ENCODE measurements at regions not wholly inside any gene's neighbourhood (a gene's known extent, or its start where the extent isn't known, plus 50 kb on each side); places are given as distances from the start of the nearest gene placed in this dataset.

DNA sequence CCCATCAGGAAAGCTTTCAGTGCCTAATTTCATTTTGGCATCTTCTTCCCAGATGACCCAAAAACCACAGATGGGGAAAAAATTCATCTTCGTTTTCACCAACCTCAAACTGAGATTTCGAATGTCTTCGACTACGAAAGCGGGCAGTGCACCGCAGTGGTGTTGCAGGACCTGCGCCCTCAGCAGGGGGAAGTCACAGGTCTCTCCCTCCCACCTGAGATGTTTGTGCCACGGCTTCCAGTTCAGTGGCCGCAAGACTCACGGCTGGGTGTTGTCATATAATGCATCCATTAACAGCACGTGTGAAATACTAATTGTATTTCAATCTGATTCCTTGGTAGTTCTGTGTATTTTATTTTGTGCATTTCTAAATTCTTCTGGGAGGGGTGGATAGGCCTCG, 66.2 kb upstream of the SALL3 start:
- Histone ChIP-seq H3K9me3 (ENCODE audit: control insufficient read depth, low read length) (no peaks in the 10 kb centered on the region), H3K27ac (ENCODE audit: low read depth, low read length, severe bottlenecking) (no peak overlapping the region), H3K36me3 (ENCODE audit: control insufficient read depth, insufficient read depth, low read length) (no peaks in the 10 kb centered on the region), H3K4me3 (ENCODE audit: extremely low read depth, insufficient read depth, low read length, poor library complexity, severe bottlenecking) (no peak overlapping the region), H3K4me1 (ENCODE audit: control insufficient read depth, insufficient read depth, low read length, poor library complexity, severe bottlenecking) (no peaks in the 10 kb centered on the region)
- WGBS, 2 experiments (ENCODE audit: insufficient coverage in 2 of 2), result 88 to 92% methylated on average over 8 of the region's 12 CpGs

DNA sequence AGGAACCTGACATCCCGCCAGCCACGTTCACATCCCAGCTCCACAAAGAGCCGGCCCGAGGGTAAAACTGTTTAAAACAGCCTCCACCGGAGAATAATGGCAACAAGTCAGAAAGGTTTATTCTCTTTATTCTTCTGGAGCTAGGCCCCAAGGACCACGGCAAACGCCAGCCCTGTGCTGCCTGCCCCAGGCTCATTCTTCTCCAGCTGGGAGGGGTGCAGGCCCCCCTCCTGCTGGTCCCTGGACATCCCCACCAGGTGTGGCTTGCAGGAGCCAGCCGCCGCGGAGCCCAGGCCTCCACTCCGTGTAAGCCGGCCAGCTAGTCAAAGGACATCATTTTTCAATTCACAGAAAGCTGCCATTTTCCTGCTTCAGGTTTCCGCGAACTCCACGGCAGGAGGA, 65.8 kb upstream of the SALL3 start:
- 87 to 90% methylated on average over 12 to 14 of the region's 15 CpGs for WGBS, 2 experiments (ENCODE audit: insufficient coverage in 2 of 2)
- Histone ChIP-seq H3K4me1 (ENCODE audit: control insufficient read depth, insufficient read depth, low read length, poor library complexity, severe bottlenecking) (no peaks in the 10 kb centered on the region), H3K27ac (ENCODE audit: low read depth, low read length, severe bottlenecking) (no peak overlapping the region)

DNA sequence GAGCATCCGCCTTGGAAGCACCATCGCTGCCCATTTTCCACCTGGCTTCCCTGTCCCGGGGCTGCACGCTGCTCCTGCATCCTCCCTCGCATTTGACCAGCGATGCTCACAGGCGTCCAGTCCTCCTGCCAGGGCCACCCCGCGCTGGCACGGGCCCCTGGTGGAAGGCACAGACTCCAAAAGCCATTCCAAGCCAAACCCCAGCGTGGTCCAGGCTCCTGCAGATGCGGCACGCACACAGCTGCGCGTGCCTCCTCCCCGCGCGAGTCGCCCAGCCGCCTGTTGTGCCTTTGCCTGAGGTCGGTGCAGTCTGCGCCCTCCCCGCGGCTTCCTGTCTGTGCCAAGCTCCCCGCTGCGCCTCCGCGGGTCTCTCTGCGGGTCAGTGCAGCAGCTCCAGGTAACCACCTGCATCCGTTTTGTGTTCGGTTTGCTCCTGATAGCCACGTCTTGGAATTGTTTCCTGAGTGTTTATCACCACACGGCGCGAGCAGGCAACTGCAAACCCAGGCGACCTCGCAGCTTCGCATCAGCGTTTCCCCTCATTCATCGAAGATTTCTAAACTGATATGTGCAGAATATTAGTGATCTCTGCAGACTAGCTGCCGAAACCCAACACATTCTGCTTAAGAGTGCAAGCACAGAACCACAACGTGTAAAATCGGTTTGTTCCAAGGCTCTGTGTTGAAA, 65.2 kb upstream of the SALL3 start:
- 89 to 93% methylated on average over 37 to 42 of the region's 43 CpGs for WGBS, 2 experiments (ENCODE audit: insufficient coverage in 2 of 2)
- no peak overlapping the region for H3K27ac ChIP-seq (ENCODE audit: low read depth, low read length, severe bottlenecking)
- no peaks in the 10 kb centered on the region for H3K36me3 ChIP-seq (ENCODE audit: control insufficient read depth, insufficient read depth, low read length)
- no peak overlapping the region for H3K4me3 ChIP-seq (ENCODE audit: extremely low read depth, insufficient read depth, low read length, poor library complexity, severe bottlenecking)
- no peaks in the 10 kb centered on the region for H3K9me3 ChIP-seq (ENCODE audit: control insufficient read depth, low read length)
- H3K4me1 ChIP-seq (ENCODE audit: control insufficient read depth, insufficient read depth, low read length, poor library complexity, severe bottlenecking), result no peaks in the 10 kb centered on the region

More for the DNA sequence above, 65.8 kb upstream of the SALL3 start:
- no peaks in the 10 kb centered on the region for H3K9me3 ChIP-seq (ENCODE audit: control insufficient read depth, low read length)
- H3K36me3 ChIP-seq (ENCODE audit: control insufficient read depth, insufficient read depth, low read length), result no peaks in the 10 kb centered on the region
- H3K4me3 ChIP-seq (ENCODE audit: extremely low read depth, insufficient read depth, low read length, poor library complexity, severe bottlenecking), result no peak overlapping the region

DNA sequence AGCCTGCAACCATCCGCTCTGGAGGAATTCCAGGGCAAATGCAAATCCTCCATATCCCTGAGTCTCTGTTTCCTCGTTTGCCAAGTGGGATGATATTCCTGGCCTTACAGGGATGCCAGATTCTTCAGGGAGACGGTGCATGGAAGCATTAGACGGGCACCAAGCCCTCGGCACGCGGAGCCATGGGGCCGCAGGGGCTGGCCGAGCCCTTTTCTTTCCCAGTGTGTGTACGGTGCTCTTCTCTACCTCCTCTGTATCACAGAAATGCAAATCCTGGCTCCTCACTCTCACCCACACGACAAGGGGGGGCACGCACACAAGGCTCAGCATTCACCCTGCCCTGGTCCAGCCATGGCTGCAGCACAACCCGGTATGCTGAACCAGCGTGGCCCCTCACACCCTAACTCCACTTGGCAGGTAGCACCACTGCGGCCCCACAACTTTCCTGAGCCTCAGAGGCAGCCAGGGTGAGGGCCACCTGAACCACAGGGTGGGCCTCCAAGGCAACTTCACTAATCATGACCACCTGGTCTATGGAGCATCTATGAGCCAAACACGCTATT, 64.1 kb upstream of the SALL3 start:
- no peaks in the 10 kb centered on the region for H3K36me3 ChIP-seq (ENCODE audit: control insufficient read depth, insufficient read depth, low read length)
- no peak overlapping the region for H3K27ac ChIP-seq (ENCODE audit: low read depth, low read length, severe bottlenecking)
- no peaks in the 10 kb centered on the region for H3K4me1 ChIP-seq (ENCODE audit: control insufficient read depth, insufficient read depth, low read length, poor library complexity, severe bottlenecking)
- 89 to 94% methylated on average over 12 to 16 of the region's 16 CpGs for WGBS, 2 experiments (ENCODE audit: insufficient coverage in 2 of 2)
- H3K4me3 ChIP-seq (ENCODE audit: extremely low read depth, insufficient read depth, low read length, poor library complexity, severe bottlenecking), result no peak overlapping the region
- H3K9me3 ChIP-seq (ENCODE audit: control insufficient read depth, low read length), result no peaks in the 10 kb centered on the region

DNA sequence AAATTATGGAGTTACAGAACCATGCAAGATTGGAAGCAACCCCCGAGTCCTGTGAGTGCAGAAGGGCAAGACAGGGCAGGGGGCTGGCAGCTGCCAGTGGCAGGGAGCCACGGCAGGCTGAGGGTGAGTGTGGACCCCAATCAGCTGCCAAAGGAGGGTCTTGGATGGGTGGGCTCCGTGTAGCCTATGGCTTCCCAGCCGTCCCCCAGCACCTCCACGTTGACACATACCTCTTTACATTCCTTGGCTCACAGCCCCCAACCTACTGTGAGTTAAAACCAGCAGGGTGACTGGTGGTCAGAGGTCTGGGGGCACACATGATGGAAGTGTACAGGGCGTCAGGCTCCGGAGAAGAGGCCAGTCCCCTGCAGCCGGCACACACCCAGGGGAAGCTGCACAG, 60.9 kb upstream of the SALL3 start:
- Histone ChIP-seq H3K36me3 (ENCODE audit: control insufficient read depth, insufficient read depth, low read length) (no peaks in the 10 kb centered on the region), H3K4me1 (ENCODE audit: control insufficient read depth, insufficient read depth, low read length, poor library complexity, severe bottlenecking) (no peaks in the 10 kb centered on the region), H3K9me3 (ENCODE audit: control insufficient read depth, low read length) (no peaks in the 10 kb centered on the region), H3K27ac (ENCODE audit: low read depth, low read length, severe bottlenecking) (no peak overlapping the region), H3K4me3 (ENCODE audit: extremely low read depth, insufficient read depth, low read length, poor library complexity, severe bottlenecking) (no peak overlapping the region)
- 57 to 80% methylated on average over 1 to 3 of the region's 8 CpGs for WGBS, 2 experiments (ENCODE audit: insufficient coverage in 2 of 2)

DNA sequence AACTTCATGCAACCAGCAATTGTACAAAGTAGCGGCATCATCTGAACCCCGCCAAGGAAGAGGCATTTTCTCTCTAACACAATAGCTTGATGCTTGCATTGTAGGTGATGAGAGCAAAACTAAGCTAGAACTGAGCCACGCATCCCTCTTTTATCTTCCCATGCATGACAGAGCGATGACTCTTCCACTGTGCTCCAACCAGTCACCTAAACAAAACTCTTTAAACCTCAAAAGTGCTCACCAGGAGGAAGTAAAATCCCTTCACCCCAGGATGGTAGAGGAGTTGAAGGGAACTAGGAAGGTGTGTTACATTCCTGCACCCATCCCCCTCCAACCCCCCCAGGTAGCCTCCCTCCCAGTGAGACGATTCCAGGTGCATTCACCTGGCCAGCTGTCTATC, 59.7 kb upstream of the SALL3 start:
- 57 to 71% methylated on average over 1 to 2 of the region's 5 CpGs for WGBS, 2 experiments (ENCODE audit: insufficient coverage in 2 of 2)
- Histone ChIP-seq H3K4me1 (ENCODE audit: control insufficient read depth, insufficient read depth, low read length, poor library complexity, severe bottlenecking) (no peaks in the 10 kb centered on the region), H3K27ac (ENCODE audit: low read depth, low read length, severe bottlenecking) (no peak overlapping the region), H3K4me3 (ENCODE audit: extremely low read depth, insufficient read depth, low read length, poor library complexity, severe bottlenecking) (no peak overlapping the region), H3K36me3 (ENCODE audit: control insufficient read depth, insufficient read depth, low read length) (no peaks in the 10 kb centered on the region), H3K9me3 (ENCODE audit: control insufficient read depth, low read length) (no peaks in the 10 kb centered on the region)

DNA sequence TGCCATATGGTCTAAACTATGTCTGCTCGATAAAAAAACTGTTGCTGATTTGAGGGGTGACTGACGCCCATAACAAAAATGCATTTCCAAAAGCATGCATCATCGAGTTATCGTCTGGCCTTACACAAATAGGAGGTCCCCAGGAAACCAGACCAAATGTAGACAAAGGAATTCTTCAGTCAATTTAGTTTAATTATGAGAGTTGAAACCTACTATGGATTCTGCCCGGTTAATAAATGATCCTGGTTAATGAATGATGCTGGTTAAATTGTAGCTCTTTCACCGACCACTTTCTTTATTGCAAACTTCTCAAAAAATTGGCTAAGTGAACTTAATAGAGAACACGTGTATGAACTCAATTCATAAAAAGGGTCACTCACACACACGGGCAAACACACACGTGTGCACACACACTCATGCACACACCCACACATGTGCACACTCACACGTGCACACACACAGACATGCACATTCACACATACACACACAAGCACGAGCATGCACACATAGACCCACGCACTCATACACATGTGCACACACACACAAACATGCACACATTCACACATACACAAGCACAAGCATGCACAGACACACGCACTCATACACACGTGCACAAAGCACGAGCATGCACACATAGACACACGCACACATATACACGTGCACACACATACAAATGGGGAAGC, 59.0 kb upstream of the SALL3 start:
- no peaks in the 10 kb centered on the region for H3K9me3 ChIP-seq (ENCODE audit: control insufficient read depth, low read length)
- H3K4me3 ChIP-seq (ENCODE audit: extremely low read depth, insufficient read depth, low read length, poor library complexity, severe bottlenecking), result no peak overlapping the region
- no peak overlapping the region for H3K27ac ChIP-seq (ENCODE audit: low read depth, low read length, severe bottlenecking)
- whole genome bisulfite sequencing, 2 experiments (ENCODE audit: insufficient coverage in 2 of 2), result 89 to 92% methylated on average over 5 to 11 of the region's 17 CpGs
- no peaks in the 10 kb centered on the region for H3K4me1 ChIP-seq (ENCODE audit: control insufficient read depth, insufficient read depth, low read length, poor library complexity, severe bottlenecking)
- H3K36me3 ChIP-seq (ENCODE audit: control insufficient read depth, insufficient read depth, low read length), result no peaks in the 10 kb centered on the region

DNA sequence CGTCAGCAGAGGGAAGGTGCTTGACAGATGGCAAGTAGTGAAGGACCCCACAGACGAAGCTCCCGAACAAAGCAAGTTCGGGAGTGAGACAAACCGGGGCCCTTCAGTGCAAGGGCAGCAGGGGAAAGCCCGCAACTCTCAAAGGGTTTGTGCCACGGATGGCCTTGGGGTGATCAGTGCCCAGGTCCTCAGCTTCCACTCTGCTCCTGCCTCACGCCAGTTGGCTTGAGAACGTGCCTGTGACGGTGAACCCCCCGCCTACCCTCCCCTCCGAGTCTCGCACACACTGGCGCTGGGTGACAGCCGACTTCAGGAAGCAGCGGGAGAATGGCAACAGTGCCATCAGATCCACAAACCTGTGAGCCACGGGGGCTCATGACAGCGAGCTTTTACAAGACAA, 56.8 kb upstream of the SALL3 start:
- Histone ChIP-seq H3K9me3 (ENCODE audit: control insufficient read depth, low read length) (no peaks in the 10 kb centered on the region), H3K27ac (ENCODE audit: low read depth, low read length, severe bottlenecking) (no peak overlapping the region), H3K4me3 (ENCODE audit: extremely low read depth, insufficient read depth, low read length, poor library complexity, severe bottlenecking) (no peak overlapping the region), H3K4me1 (ENCODE audit: control insufficient read depth, insufficient read depth, low read length, poor library complexity, severe bottlenecking) (no peaks in the 10 kb centered on the region), H3K36me3 (ENCODE audit: control insufficient read depth, insufficient read depth, low read length) (no peaks in the 10 kb centered on the region)
- WGBS, 2 experiments (ENCODE audit: insufficient coverage in 2 of 2), result 92 to 93% methylated on average over 18 of the region's 18 CpGs

DNA sequence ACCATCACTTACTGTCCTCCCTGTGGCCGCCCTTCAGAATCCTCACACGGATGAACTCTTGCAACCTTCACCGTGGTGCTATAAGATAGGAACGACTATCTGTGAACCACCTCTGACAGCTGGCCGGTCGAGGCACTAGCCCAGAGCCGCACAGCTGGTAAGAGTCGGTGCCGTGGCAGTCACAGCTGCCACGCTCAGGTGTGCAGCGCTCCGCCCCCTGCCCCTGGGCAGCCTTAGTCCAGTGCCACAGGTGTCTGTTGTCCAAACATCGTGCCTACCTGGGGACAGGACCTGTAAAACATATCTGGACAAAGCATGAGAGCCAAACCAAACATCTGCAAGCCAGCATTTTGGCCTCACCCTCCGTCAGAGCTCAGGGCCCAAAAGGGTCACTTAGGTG, 55.3 kb upstream of the SALL3 start:
- H3K4me3 ChIP-seq (ENCODE audit: extremely low read depth, insufficient read depth, low read length, poor library complexity, severe bottlenecking), result no peak overlapping the region
- no peaks in the 10 kb centered on the region for H3K36me3 ChIP-seq (ENCODE audit: control insufficient read depth, insufficient read depth, low read length)
- H3K27ac ChIP-seq (ENCODE audit: low read depth, low read length, severe bottlenecking), result no peak overlapping the region
- no peaks in the 10 kb centered on the region for H3K9me3 ChIP-seq (ENCODE audit: control insufficient read depth, low read length)
- 89 to 92% methylated on average over 13 to 14 of the region's 14 CpGs for WGBS, 2 experiments (ENCODE audit: insufficient coverage in 2 of 2)
- no peaks in the 10 kb centered on the region for H3K4me1 ChIP-seq (ENCODE audit: control insufficient read depth, insufficient read depth, low read length, poor library complexity, severe bottlenecking)

DNA sequence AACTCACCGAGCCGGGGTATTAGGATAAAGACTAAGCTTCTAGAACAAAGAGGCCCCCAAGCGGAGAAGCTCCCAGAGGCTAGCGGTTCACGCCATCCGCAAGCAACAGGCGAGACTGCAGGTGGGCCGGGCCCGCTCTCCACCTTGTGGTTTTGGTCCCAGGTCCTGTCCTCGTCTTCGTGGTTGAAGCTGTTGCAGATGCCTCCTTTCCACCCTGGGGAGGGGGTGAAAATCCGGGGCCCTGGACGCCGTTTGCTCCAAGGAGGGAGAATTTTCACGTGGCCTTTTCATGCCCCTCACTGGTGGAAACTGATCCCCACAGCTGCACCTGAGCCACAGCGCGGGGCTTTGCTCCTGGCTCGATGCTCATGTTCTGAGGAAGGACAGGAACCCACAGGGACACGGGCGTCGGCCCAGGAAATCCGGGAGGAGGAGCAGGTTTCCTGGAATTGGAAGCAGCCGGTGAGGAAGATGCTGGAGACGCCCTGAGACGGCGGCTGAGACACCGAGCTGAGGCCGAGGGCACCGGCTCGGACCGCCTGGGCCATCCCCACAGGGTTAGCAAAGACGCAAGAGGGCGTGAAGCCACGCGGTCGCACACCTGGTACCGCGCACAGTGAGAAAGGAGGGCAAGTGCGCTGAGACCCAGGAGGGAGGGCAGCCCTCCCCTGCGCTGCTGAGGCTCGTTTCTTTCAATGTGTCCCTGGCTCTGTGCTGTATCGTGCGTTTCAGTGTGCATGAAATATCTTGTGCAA, 54.7 kb upstream of the SALL3 start:
- Histone ChIP-seq H3K4me1 (ENCODE audit: control insufficient read depth, insufficient read depth, low read length, poor library complexity, severe bottlenecking) (no peaks in the 10 kb centered on the region), H3K9me3 (ENCODE audit: control insufficient read depth, low read length) (no peaks in the 10 kb centered on the region), H3K36me3 (ENCODE audit: control insufficient read depth, insufficient read depth, low read length) (no peaks in the 10 kb centered on the region), H3K27ac (ENCODE audit: low read depth, low read length, severe bottlenecking) (no peak overlapping the region), H3K4me3 (ENCODE audit: extremely low read depth, insufficient read depth, low read length, poor library complexity, severe bottlenecking) (no peak overlapping the region)
- 91 to 95% methylated on average over 38 to 43 of the region's 43 CpGs for WGBS, 2 experiments (ENCODE audit: insufficient coverage in 2 of 2)

Data from mesodermal cell (in vitro differentiated cells).